ENCODE measurements at regions not wholly inside any gene's neighbourhood (a gene's known extent, or its start where the extent isn't known, plus 50 kb on each side); places are given as distances from the start of the nearest gene placed in this dataset.

DNA sequence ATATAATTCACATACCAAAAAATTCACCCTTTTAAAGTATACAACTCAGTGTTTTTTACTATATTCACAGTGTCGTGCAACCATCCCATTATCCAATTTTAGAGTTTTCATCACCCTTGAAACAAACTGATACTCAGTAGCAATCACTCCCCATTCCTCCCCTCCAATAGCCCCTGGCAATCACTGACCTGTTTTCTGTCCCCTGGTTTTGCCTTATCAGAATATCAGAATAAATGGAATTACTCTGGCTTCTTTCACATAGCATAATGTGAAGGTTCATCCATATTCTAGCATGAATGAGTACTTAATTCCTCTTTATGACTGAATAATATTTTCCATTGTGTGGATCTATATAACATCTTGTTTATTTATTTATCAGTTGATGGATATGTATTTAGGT lies 153.2 kb downstream of the AASDH start:
- TF ChIP-seq, protein P1, sequence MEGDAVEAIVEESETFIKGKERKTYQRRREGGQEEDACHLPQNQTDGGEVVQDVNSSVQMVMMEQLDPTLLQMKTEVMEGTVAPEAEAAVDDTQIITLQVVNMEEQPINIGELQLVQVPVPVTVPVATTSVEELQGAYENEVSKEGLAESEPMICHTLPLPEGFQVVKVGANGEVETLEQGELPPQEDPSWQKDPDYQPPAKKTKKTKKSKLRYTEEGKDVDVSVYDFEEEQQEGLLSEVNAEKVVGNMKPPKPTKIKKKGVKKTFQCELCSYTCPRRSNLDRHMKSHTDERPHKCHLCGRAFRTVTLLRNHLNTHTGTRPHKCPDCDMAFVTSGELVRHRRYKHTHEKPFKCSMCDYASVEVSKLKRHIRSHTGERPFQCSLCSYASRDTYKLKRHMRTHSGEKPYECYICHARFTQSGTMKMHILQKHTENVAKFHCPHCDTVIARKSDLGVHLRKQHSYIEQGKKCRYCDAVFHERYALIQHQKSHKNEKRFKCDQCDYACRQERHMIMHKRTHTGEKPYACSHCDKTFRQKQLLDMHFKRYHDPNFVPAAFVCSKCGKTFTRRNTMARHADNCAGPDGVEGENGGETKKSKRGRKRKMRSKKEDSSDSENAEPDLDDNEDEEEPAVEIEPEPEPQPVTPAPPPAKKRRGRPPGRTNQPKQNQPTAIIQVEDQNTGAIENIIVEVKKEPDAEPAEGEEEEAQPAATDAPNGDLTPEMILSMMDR (conservative IDR thresholded peaks at IDR 0.05; ENCODE audit: low read length): no peak
- H3K4me3 ChIP-seq (ENCODE audit: low read length): no peak overlapping the region
- DNase-seq (ENCODE audit: low read depth): no peak

DNA sequence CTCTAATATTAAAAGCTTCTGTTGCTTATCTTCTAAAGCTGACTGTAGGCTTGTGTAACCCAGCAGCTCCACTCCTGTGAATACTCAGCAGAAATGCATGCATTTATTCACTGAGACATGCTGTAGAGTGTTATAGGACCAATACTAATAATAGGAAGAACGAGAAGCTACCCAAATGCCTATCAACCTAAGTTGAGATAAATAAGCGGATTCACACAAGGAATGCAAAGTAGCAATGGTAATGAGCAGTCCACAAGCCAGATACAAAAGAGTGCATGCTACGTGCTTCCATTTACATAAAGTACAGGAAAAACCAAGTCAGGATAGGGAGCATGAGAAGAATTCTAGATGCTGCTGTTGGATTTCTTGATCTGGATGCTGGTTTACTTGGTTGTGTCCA lies 155.9 kb downstream of the AASDH start:
- H3K4me3 ChIP-seq (ENCODE audit: low read length): no peak overlapping the region
- TF ChIP-seq, protein P1 (conservative IDR thresholded peaks at IDR 0.05; ENCODE audit: low read length): no peak
- no peak for DNase-seq (ENCODE audit: low read depth)

DNA sequence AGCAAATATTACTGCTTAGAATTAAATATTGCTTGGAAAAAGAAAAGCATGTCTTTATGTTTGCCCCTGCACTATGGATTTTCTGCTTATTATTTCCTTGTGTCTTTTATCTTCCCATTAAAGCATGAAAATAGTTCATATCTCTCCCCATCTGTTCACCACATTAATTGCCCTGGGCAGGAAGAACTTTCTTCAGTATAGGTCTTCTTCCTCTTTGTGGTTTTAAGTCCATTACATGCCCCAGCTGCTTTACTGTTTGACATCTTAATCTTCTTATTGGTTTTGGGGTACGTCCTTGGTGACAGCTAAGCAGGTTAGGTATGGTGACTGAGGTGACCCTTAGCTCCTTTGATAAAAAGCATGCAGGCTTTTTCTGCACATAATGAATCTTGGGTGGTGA lies 157.3 kb downstream of the AASDH start:
- DNase-seq (ENCODE audit: low read depth): no peak
- TF ChIP-seq, protein P1 (conservative IDR thresholded peaks at IDR 0.05; ENCODE audit: low read length): no peak
- H3K4me3 ChIP-seq (ENCODE audit: low read length): no peak overlapping the region

DNA sequence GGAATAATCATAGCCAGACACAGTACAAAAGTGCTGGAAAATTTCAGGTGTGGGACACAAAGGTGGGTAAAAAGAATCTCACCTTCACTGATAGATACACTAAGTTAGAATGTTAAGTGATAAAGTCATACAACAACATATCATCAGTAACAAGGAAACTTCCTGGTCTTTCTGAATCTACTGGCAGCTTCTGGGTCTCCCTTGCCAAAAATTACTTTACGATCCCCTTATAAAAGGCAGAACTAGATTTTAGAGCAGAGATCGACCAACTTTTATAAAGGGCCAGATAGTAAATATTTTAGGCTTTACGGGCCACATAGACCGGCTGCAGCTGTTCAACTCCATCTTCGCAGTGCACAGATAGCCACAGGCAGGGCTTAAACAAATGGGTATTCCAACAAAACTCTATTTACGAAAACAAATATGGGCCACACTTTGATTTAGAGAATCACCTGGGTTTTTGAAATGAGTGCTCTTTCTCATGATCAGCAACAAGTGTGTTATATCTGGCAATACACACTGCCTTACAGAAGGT lies 159.9 kb downstream of the AASDH start:
- TF ChIP-seq, protein P1 (conservative IDR thresholded peaks at IDR 0.05; ENCODE audit: low read length): no peak
- DNase-seq (ENCODE audit: low read depth): no peak
- no peak overlapping the region for H3K4me3 ChIP-seq (ENCODE audit: low read length)

DNA sequence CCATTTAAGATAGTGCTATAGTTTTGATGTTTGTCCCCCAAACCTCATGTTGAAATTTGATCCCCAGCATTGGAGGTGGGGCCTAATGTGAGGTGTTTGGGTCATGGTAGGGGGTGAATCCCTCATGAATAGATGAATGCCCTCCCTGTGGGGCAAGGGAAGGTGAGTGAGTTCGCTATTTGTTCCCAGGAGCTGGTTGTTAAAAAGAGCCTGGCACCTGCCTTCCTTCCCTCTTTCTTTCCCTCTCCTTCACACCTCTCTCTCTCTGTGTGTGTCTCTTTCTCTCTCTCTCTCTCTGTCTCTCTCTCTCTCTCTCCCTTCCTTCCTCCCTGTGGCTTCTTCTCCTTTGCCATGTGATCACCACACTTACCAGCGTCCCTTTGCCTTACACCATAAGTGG lies 160.7 kb downstream of the AASDH start:
- DNase-seq (ENCODE audit: low read depth): no peak
- TF ChIP-seq, protein P1 (conservative IDR thresholded peaks at IDR 0.05; ENCODE audit: low read length): no peak
- H3K4me3 ChIP-seq (ENCODE audit: low read length): no peak overlapping the region

DNA sequence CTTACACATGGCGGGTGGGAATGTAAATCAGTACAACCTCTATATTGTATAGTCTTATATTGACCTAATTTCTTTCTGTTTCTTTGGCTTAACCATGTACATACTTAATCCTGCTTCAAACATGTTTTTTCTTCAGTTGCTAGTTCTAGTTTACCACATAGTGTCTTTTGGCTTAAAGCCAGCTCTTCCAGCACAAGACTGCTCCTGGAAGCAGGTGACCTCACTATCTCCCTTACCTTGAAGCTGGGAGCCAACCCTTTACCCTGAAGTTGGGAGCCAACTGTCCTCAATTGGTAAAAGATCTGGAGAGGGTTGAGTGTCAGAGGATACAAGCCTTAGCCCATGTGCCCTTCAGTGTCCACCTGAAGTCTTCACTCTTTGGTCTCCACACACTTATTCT lies 162.7 kb downstream of the AASDH start:
- no peak for DNase-seq (ENCODE audit: low read depth)
- TF ChIP-seq, protein P1 (conservative IDR thresholded peaks at IDR 0.05; ENCODE audit: low read length): no peak
- H3K4me3 ChIP-seq (ENCODE audit: low read length): no peak overlapping the region

DNA sequence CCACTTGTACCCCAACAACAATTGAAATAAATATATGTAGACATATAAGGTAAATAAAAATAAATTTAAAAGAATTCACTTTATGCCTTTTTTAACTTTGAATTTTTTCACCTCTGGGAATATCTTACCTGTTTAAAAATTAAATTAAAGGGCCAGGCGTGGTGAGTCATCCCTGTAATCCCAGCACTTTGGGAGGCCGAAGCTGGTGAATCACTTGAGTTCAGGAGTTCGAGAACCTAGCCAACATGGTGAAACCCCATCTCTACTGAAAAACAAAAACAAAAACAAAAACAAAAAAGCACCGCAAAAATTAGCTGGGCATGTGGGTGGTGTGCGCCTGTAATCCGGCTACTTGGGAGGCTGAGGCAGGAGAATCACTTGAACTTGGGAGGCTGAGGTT lies 164.8 kb downstream of the AASDH start:
- no peak for DNase-seq (ENCODE audit: low read depth)
- TF ChIP-seq, protein P1 (conservative IDR thresholded peaks at IDR 0.05; ENCODE audit: low read length): no peak
- H3K4me3 ChIP-seq (ENCODE audit: low read length): no peak overlapping the region

All from AG10803 (cell line).